ENCODE measurements at regions not wholly inside any gene's neighbourhood (a gene's known extent, or its start where the extent isn't known, plus 50 kb on each side); places are given as distances from the start of the nearest gene placed in this dataset.

DNA sequence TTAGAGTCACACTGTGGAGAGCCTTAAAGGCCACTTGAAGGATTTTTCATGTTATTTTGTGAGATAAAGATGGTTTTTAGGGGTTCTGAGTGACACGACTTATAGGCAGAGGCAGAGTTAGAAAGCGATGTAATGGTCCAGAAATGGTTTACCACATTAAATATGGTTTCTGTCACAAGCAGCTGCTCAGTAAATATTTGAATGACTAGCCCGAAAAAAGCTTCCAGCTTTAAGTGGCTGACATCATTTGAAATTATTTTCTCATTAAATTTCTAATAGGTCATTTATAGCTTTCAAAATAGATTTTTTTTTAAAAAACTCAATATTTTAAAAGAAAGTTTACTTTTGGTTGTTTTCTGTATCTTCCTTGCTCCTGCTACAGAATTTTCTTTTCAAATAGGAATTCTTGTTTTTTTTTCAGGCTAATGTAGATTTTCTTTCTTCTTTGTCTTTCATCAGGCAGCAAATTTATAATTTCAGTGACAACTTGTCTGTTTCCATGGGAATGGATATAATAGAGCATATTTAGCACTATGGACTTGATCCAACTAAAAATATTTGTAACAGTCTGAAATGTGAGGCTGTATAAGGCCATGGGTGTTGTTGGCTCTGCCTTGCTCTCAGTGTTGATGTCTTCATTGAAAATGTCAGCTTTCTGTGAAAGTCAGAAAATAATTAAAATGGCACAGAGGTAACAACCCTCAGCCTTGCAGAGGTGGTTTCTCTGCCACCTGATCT is 700.0 kb downstream of the TMTC2 start:
- Histone ChIP-seq H3K4me1 (ENCODE audit: control insufficient read depth in 3 of 3, insufficient read depth in 3 of 3, low read length in 3 of 3) (no peaks in the 10 kb centered on the region), H3K27me3 (ENCODE audit: control insufficient read depth in 3 of 3, insufficient read depth in 3 of 3, low read length in 3 of 3) (no peaks in the 10 kb centered on the region), H3K9ac (ENCODE audit: low read depth in 1 of 3, low read length in 3 of 3) (no peak overlapping the region), H3K27ac (ENCODE audit: low read depth, low read length) (no peak overlapping the region), H3K4me3 (ENCODE audit: low read length in 3 of 3) (no peak overlapping the region), H3K9me3 (ENCODE audit: control insufficient read depth in 3 of 3, low read length in 3 of 3) (no peaks in the 10 kb centered on the region), H3K36me3 (ENCODE audit: control insufficient read depth in 3 of 3, insufficient read depth in 3 of 3, low read length in 3 of 3) (no peaks in the 10 kb centered on the region)

- no peaks in the 10 kb centered on the region for H3K9me3 ChIP-seq (ENCODE audit: control insufficient read depth in 3 of 3, low read length in 3 of 3)
- H3K36me3 ChIP-seq (ENCODE audit: control insufficient read depth in 3 of 3, insufficient read depth in 3 of 3, low read length in 3 of 3): no peaks in the 10 kb centered on the region
- H3K9ac ChIP-seq (ENCODE audit: low read depth in 1 of 3, low read length in 3 of 3): no peak overlapping the region
- no peaks in the 10 kb centered on the region for H3K4me1 ChIP-seq (ENCODE audit: control insufficient read depth in 3 of 3, insufficient read depth in 3 of 3, low read length in 3 of 3)
- H3K27ac ChIP-seq (ENCODE audit: low read depth, low read length): no peak overlapping the region
- no peaks in the 10 kb centered on the region for H3K27me3 ChIP-seq (ENCODE audit: control insufficient read depth in 3 of 3, insufficient read depth in 3 of 3, low read length in 3 of 3)
- H3K4me3 ChIP-seq (ENCODE audit: low read length in 3 of 3): no peak overlapping the region
Observed at GRCh38 chr12:83378186-83378727, 691.6 kb downstream of the TMTC2 start.

DNA sequence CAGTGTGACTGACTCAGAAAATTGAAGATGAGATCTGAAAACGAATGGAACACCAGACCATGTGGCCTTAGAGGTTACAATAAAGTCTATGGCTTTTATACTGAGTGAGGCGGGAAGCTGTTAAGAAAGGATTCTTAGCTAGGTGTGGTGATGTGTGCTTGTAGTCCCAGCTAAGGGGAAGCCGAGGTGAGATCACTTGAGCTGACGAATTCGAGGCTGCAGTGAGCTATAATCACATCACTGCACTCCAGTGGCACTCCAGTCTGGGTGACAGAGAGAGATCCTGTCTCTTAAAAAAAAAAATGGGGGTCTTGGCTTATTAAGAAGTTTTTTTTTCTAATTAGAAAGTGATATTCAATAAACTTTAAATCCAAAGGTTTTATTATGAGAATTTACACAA is 678.6 kb downstream of the TMTC2 start:
- Histone ChIP-seq H3K4me3 (ENCODE audit: low read length in 3 of 3) (no peak overlapping the region), H3K4me1 (ENCODE audit: control insufficient read depth in 3 of 3, insufficient read depth in 3 of 3, low read length in 3 of 3) (no peaks in the 10 kb centered on the region), H3K27me3 (ENCODE audit: control insufficient read depth in 3 of 3, insufficient read depth in 3 of 3, low read length in 3 of 3) (no peaks in the 10 kb centered on the region), H3K36me3 (ENCODE audit: control insufficient read depth in 3 of 3, insufficient read depth in 3 of 3, low read length in 3 of 3) (no peaks in the 10 kb centered on the region), H3K27ac (ENCODE audit: low read depth, low read length) (no peak overlapping the region), H3K9ac (ENCODE audit: low read depth in 1 of 3, low read length in 3 of 3) (no peak overlapping the region), H3K9me3 (ENCODE audit: control insufficient read depth in 3 of 3, low read length in 3 of 3) (no peaks in the 10 kb centered on the region)

- H3K4me1 ChIP-seq (ENCODE audit: control insufficient read depth in 3 of 3, insufficient read depth in 3 of 3, low read length in 3 of 3): no peaks in the 10 kb centered on the region
- no peak overlapping the region for H3K27ac ChIP-seq (ENCODE audit: low read depth, low read length)
- H3K9me3 ChIP-seq (ENCODE audit: control insufficient read depth in 3 of 3, low read length in 3 of 3): no peaks in the 10 kb centered on the region
- no peak overlapping the region for H3K4me3 ChIP-seq (ENCODE audit: low read length in 3 of 3)
- no peaks in the 10 kb centered on the region for H3K36me3 ChIP-seq (ENCODE audit: control insufficient read depth in 3 of 3, insufficient read depth in 3 of 3, low read length in 3 of 3)
- no peak overlapping the region for H3K9ac ChIP-seq (ENCODE audit: low read depth in 1 of 3, low read length in 3 of 3)
- H3K27me3 ChIP-seq (ENCODE audit: control insufficient read depth in 3 of 3, insufficient read depth in 3 of 3, low read length in 3 of 3): no peaks in the 10 kb centered on the region
Observed at GRCh38 chr12:83361475-83361874, 674.8 kb downstream of the TMTC2 start.

DNA sequence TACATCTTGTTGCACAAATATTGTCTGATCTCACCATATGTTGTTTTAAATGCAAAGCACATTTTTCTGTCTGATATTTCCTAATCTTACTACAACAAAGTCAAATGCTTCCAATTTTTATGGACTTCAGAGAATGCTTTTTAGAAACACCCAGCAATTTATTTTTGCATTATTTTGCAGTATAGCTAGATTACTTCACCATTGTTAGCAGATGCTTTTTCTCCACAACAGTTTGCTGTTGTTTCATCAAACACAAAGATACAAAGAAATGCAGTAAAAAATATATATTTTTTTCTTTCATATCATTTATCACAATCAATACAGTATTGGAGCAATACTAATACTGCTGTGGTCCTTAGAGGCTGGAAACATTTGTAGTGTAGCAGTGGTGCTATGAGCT is 674.4 kb downstream of the TMTC2 start:
- Histone ChIP-seq H3K9me3 (ENCODE audit: control insufficient read depth in 3 of 3, low read length in 3 of 3) (no peaks in the 10 kb centered on the region), H3K36me3 (ENCODE audit: control insufficient read depth in 3 of 3, insufficient read depth in 3 of 3, low read length in 3 of 3) (no peaks in the 10 kb centered on the region), H3K27me3 (ENCODE audit: control insufficient read depth in 3 of 3, insufficient read depth in 3 of 3, low read length in 3 of 3) (no peaks in the 10 kb centered on the region), H3K9ac (ENCODE audit: low read depth in 1 of 3, low read length in 3 of 3) (no peak overlapping the region), H3K27ac (ENCODE audit: low read depth, low read length) (no peak overlapping the region), H3K4me3 (ENCODE audit: low read length in 3 of 3) (no peak overlapping the region), H3K4me1 (ENCODE audit: control insufficient read depth in 3 of 3, insufficient read depth in 3 of 3, low read length in 3 of 3) (no peaks in the 10 kb centered on the region)

GRCh38 chr12:83349907-83350611 is 663.4 kb downstream of the TMTC2 start:
- H3K27ac ChIP-seq (ENCODE audit: low read depth, low read length): no peak overlapping the region
- no peaks in the 10 kb centered on the region for H3K36me3 ChIP-seq (ENCODE audit: control insufficient read depth in 3 of 3, insufficient read depth in 3 of 3, low read length in 3 of 3)
- H3K27me3 ChIP-seq (ENCODE audit: control insufficient read depth in 3 of 3, insufficient read depth in 3 of 3, low read length in 3 of 3): no peaks in the 10 kb centered on the region
- H3K9ac ChIP-seq (ENCODE audit: low read depth in 1 of 3, low read length in 3 of 3): no peak overlapping the region
- H3K4me3 ChIP-seq (ENCODE audit: low read length in 3 of 3): no peak overlapping the region
- H3K9me3 ChIP-seq (ENCODE audit: control insufficient read depth in 3 of 3, low read length in 3 of 3): no peaks in the 10 kb centered on the region
- H3K4me1 ChIP-seq (ENCODE audit: control insufficient read depth in 3 of 3, insufficient read depth in 3 of 3, low read length in 3 of 3): no peaks in the 10 kb centered on the region

GRCh38 chr12:83346333-83346732 is 659.6 kb downstream of the TMTC2 start:
- Histone ChIP-seq H3K36me3 (ENCODE audit: control insufficient read depth in 3 of 3, insufficient read depth in 3 of 3, low read length in 3 of 3) (no peaks in the 10 kb centered on the region), H3K27ac (ENCODE audit: low read depth, low read length) (no peak overlapping the region), H3K27me3 (ENCODE audit: control insufficient read depth in 3 of 3, insufficient read depth in 3 of 3, low read length in 3 of 3) (no peaks in the 10 kb centered on the region), H3K4me3 (ENCODE audit: low read length in 3 of 3) (no peak overlapping the region), H3K9me3 (ENCODE audit: control insufficient read depth in 3 of 3, low read length in 3 of 3) (no peaks in the 10 kb centered on the region), H3K9ac (ENCODE audit: low read depth in 1 of 3, low read length in 3 of 3) (no peak overlapping the region), H3K4me1 (ENCODE audit: control insufficient read depth in 3 of 3, insufficient read depth in 3 of 3, low read length in 3 of 3) (no peaks in the 10 kb centered on the region)

- H3K9ac ChIP-seq (ENCODE audit: low read depth in 1 of 3, low read length in 3 of 3): no peak overlapping the region
- no peaks in the 10 kb centered on the region for H3K9me3 ChIP-seq (ENCODE audit: control insufficient read depth in 3 of 3, low read length in 3 of 3)
- H3K4me1 ChIP-seq (ENCODE audit: control insufficient read depth in 3 of 3, insufficient read depth in 3 of 3, low read length in 3 of 3): no peaks in the 10 kb centered on the region
- no peaks in the 10 kb centered on the region for H3K27me3 ChIP-seq (ENCODE audit: control insufficient read depth in 3 of 3, insufficient read depth in 3 of 3, low read length in 3 of 3)
- no peak overlapping the region for H3K27ac ChIP-seq (ENCODE audit: low read depth, low read length)
- no peak overlapping the region for H3K4me3 ChIP-seq (ENCODE audit: low read length in 3 of 3)
- no peaks in the 10 kb centered on the region for H3K36me3 ChIP-seq (ENCODE audit: control insufficient read depth in 3 of 3, insufficient read depth in 3 of 3, low read length in 3 of 3)
Observed at GRCh38 chr12:83343767-83344166, 657.1 kb downstream of the TMTC2 start.

DNA sequence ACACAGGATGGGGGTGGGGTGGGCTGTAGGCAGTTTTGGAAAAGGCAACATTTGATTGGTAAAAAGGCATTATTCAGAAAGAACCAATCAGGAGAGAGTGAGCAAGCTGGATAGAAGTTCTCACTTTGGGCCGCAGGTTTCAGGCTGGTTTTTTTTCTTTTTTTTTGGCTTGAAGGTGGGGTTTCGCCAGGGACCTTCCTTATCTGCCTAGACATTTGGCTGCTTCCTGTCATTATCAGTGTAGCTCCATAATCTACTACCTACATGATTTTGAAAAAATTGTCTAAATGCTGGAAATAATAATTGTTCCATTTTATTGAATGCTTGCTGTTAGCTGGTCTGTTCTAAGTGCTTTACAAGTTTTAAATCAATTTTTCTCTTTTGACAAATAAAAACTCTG is 649.0 kb downstream of the TMTC2 start:
- no peak overlapping the region for H3K4me3 ChIP-seq (ENCODE audit: low read length in 3 of 3)
- no peak overlapping the region for H3K9ac ChIP-seq (ENCODE audit: low read depth in 1 of 3, low read length in 3 of 3)
- no peaks in the 10 kb centered on the region for H3K9me3 ChIP-seq (ENCODE audit: control insufficient read depth in 3 of 3, low read length in 3 of 3)
- no peaks in the 10 kb centered on the region for H3K4me1 ChIP-seq (ENCODE audit: control insufficient read depth in 3 of 3, insufficient read depth in 3 of 3, low read length in 3 of 3)
- no peaks in the 10 kb centered on the region for H3K27me3 ChIP-seq (ENCODE audit: control insufficient read depth in 3 of 3, insufficient read depth in 3 of 3, low read length in 3 of 3)
- H3K36me3 ChIP-seq (ENCODE audit: control insufficient read depth in 3 of 3, insufficient read depth in 3 of 3, low read length in 3 of 3): no peaks in the 10 kb centered on the region
- H3K27ac ChIP-seq (ENCODE audit: low read depth, low read length): no peak overlapping the region

DNA sequence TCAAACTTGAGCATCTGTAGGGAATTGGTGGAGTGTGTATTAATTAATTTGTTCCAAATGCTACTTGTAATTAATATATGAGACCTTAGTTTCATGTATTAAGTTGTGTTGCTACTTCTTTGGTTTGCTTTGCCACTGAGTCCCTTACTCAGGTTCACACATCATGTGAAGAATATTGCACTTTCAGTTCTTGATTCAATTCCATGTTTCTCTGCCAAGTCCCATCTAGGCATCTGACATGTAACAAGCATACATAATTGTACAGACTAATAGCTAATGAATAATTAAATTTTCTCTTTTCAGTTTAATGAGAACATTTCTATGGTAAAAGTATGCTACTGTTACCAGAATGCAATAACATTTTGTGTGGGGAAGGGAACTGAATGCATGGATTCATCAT is 640.0 kb downstream of the TMTC2 start:
- Histone ChIP-seq H3K27me3 (ENCODE audit: control insufficient read depth in 3 of 3, insufficient read depth in 3 of 3, low read length in 3 of 3) (no peaks in the 10 kb centered on the region), H3K4me1 (ENCODE audit: control insufficient read depth in 3 of 3, insufficient read depth in 3 of 3, low read length in 3 of 3) (no peaks in the 10 kb centered on the region), H3K27ac (ENCODE audit: low read depth, low read length) (no peak overlapping the region), H3K9me3 (ENCODE audit: control insufficient read depth in 3 of 3, low read length in 3 of 3) (no peaks in the 10 kb centered on the region), H3K9ac (ENCODE audit: low read depth in 1 of 3, low read length in 3 of 3) (no peak overlapping the region), H3K4me3 (ENCODE audit: low read length in 3 of 3) (no peak overlapping the region), H3K36me3 (ENCODE audit: control insufficient read depth in 3 of 3, insufficient read depth in 3 of 3, low read length in 3 of 3) (no peaks in the 10 kb centered on the region)
